GM19395 (cell line): ENCODE measurements at regions not wholly inside any gene's neighbourhood (a gene's known extent, or its start where the extent isn't known, plus 50 kb on each side); places are given as distances from the start of the nearest gene placed in this dataset.
A peak's percentile ranks its signal among the peaks of the same experiment; 100 is the strongest.
"Not testable (repeated sequence)": the region's sequence is repeated elsewhere in the genome, so short reads cannot be mapped to it uniquely, and the experiment has no call there.

ENCODE experiments used
- ATAC-seq: cut with Tn5 transposase; IDR thresholded peaks from one replicate; pipeline ENCODE4 v1.9.1; 2021; ENCODE audit warnings: mild to moderate bottlenecking, moderate library complexity; ENCODE audit not compliant: unreplicated experiment

DNA sequence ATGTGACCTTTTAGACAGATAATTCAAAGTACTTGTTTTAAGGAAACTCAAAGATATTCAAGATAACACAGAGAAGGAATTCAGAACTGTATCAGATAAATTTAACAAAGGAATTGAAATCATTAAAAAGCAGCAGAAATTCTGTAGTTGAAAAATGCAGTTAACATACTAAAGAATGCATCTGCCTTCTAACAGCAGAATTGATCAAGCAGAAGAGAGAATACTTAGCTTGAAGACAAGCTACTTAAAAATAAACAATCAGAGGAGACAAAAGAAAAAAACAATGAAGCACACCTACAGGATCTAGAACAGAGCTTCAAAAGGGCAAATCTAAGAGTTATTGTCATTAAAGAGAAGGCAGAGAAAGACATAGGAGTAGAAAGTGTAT, 123.0 kb upstream of the TET2 start:
- no peak for ATAC-seq

DNA sequence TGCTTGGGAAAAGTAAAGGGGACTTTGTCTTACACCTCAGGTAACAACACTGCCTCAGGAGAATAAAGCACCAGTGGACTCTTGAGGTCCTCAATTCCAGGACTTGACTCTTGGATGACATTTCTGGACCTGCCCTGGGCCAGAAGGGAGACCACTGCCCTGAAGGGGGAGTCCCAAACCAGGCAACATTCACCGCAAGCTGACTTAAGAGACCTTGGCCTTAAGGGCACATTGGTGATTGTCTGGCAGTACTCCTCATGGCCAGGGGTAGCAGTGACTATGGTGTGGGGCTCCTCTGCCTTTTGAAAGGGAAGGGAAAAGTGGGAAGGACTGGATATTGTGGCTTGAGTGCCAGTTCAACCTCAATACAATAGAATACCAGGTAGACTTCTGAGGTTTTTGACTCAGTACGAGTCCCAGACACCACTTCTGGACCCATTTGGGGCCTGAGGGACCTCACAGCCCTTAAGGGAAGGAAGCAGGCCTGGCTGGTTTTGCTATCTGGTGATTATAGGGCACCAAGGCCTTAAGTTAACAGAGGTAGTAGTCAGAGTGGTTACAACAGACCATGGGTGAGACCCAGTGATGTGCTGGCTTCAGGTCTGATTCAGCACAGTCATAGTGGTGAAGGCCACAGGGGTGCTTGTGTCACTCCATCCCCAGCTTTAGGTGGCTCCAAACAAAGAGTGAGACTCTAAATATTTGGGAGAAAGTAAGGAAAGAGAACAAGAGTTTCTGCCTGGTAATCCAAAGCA, 121.2 kb upstream of the TET2 start:
- no peak for ATAC-seq

DNA sequence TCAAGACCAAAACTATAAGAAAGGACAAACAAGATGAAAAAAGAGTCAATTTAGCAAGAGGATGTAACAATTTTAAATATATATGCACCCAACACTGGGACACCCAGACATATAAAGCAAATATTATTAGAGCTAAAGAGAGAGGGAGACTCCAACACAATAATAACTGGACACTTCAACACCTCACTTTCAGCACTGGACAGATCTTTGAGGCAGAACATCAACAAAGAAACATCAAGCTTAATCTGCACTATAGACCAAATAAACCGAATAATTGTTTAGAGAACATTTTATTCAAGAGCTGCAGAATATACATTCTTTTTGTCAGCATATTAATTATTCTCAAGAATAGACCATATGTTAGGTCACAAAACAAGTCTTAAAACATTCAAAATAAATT, 109.7 kb upstream of the TET2 start:
- ATAC-seq, result no peak

DNA sequence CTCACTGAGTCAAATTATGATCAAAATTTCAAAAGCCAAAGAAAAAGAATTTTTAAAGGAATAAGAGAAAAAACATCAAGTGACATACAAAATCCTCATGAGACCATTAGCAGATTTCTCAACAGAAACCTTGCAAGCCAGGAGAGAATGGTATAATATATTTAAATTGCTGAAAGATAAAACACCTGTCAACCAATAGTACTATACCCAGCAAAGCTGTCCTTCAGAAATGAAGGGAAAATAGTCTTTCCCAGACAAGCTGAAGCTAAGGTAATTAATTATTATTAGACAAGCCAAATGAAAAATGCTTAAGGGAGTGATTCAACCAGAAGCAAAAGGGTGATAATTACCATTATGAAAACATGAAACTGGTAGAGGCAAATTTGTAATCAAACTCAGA, 104.2 kb upstream of the TET2 start:
- ATAC-seq, result no peak

DNA sequence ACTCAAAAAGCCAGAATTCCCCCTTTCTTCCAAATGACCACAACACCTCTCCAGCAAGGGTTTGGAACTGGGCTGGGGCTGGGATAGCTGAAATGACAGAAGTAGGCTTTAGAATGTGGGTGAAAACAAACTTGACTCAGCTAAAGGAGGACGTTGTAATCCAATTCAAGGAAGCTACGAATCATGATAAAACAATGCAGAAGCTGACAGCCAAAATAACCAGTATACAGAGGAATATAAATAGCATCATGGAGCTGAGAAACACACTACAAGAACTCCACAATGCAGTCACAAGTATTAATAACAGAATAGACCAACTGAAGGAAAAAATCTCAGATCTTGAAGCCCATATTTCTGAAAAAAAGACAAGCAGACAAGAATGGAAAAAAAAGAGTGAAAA, 95.8 kb upstream of the TET2 start:
- ATAC-seq, result no peak

DNA sequence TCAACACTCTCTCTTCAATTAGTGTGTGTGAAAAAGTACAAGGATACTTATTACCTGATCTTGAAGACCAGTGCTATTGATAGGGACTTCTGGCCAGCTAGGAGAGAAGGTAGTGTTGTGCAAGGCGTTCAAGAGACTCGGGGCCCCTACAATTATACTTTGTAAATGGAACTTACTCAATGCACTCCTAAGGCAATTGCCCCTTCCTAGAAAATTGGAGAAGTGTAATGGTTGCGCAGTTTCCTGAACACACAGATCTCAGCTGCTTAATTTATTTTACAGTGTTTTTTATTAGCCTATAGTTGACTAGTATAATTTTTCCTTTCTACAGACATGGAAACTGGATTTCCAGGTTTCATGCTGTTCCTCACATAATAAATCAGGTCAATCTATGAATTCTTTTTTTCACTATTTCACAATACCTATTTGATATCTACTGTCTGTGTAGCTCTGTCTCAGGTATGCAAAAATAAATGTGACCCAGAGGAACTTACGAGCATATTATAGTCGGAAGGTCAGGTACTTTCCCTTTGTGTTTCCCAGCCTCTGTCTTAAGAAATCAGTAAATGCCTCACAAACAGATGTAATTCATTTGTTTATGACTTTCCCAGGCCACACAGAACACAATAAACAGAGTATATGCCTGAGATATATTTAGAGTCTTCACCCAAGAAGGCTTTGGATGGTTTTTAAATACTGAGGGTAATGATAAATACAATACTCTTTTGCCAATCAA, 89.1 kb upstream of the TET2 start:
- ATAC-seq, result peak; percentile 12

DNA sequence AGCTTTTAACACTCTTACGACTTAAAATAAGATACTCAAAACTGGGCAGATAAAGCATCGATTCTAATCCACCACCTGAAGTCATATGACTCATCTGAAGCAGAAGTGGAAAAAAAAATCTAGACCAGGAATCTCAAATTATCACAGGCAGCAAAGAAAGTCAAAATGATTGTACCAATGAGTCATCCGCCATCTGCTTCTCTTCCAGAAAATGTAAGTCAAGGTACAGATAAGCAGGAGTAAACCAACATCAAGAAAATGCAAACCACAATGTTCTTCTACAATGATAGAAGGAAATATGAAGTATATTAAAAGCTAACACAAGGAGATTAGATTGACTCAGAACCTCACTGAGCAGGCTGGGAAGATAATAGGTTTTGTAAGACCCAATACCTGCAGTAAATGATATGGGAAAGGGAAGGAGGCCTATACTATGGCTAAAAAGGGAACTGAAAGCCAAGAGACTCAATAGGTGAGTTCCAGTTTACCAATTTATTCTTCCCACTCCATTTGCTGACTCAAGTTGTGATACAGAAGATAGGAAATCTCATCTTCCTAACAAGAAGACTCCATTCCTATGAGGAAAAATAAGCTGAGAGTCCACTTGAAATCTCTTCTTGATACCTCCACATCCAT, 88.4 kb upstream of the TET2 start:
- no peak for ATAC-seq

DNA sequence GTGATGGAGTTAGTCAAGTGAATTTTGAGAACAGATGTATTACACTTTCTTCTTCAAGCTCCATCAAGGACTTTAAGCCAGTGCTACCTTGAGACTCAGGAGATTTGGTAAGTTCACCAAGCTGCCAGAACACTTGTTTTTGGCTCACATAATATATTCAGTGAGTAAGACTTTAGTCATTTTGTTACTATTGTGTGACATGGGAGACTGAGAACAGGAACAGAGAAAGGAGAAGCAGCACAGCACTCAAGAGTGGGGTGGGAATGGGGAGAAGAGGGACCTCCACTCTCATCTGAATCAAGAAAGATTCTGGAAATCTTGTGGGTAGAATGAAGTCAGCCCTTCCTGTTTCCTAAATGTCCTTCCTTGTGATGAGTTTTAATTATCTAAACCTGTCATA, 87.3 kb upstream of the TET2 start:
- peak; percentile 29 for ATAC-seq

DNA sequence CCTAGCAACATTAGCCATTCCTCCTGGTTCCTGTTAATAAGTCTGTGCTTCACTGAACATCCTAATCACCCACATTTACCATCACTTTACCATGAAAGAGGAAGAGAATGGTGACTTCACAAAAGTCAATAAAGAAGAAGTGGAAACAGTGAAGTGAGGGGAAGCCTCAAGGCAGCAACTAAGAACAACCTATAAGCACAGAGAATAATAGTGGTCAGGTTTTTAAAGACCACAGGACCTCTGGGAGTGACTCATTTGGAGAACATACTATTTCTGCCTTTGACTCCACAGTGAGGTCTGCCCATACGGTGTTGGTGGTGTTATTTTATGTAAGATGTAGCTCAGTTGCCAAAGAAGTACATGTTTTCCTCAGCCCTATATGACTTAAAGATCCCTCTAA, 86.0 kb upstream of the TET2 start:
- peak; percentile 93 for ATAC-seq

DNA sequence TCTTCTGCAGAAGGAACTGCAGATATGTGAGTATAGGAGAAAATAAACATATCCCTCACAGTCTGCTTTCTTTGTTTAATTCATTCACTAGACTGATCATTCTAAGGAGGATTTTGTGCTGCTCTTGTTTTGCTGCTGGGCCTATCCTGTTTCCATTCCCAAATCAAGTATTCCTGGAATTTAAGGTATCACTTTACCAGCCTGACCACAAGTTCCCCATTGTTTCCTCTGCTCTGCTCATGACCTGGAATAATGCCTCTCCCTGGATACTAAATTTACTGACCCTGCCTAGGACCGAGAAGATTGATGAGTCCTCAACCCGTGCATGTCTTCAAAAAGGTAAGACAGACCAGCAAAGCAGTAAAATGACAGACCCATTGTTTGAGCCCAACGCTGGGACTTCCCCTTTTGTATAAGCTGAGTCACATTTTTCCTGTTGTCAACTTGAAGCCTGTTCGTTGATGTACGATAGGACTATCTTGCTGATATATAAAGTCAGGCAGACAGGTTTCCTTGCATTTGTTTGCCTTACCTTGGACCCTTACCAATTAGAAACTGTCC, 85.5 kb upstream of the TET2 start:
- peak; percentile 15 for ATAC-seq

DNA sequence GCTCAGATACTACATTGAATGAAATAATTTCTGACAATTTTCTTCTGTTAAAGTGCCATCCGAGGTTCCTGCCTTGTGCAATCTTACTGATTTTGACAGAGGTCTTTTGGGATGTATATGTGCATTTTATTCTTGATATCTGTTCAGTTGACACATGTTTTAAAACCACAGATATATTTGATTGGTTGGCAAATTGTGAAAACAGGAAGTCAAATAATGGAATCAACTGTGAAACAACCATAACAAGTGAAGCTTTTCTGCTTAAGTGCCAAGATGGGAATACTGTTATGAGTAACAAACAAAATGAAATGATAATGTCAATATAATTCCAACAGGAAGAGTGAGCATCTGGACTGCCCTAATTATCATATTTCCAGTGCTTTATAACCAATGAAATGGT, 84.9 kb upstream of the TET2 start:
- no peak for ATAC-seq

DNA sequence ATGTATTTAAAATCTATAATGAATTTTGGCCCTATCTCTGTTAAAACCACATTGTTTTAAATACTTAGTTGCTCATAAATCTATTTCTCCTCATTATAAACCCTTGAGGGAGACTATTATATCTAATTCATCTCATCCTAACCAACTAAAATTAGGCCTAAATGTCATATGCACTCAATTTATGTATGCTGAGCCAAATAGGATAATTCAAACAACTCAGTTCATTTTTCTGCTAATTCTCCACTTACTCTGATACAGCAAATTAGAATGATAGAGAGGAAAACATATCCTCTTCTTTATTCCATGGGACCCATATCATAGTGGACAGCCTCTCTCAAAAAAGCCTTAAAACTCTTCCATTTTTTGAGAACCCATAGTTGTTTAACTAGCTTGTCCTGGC, 80.3 kb upstream of the TET2 start:
- ATAC-seq, result no peak

DNA sequence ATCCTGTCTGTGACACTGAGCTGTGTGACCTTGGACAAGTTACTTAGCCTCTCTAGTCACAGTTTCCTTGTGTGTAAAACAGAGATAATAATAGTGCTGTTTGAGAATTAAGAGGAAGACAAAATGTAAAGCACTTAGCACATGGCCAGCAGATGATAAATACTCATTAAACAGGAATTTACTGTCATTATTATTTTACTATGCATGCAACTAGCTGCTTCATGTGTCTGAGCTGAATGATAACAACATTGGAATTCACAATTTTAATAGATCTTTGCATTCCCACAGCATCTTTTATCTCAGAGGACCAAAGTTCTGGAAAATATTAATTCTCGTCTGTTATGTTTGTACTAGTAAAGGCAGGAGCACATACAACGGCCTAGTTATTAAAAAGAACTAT, 79.2 kb upstream of the TET2 start:
- no peak for ATAC-seq

DNA sequence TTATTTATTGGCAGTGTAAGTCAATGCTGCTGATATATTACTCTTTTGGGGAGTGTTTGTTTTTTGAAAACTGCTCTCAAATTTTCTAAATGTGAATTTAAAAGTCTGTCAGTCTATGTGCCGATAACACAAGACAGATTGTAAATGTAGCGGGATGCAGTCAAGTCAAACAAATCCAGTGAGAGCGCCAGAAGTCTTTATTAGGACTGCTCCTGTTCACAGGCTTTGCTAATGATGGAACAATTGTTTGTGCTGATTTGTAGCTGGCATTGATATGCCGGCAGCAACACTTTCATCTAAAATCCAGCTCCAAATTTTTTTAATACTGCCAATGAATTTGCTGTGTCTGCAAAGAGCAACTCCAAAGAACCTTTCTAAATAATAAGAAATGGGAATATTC, 78.7 kb upstream of the TET2 start:
- no peak for ATAC-seq

DNA sequence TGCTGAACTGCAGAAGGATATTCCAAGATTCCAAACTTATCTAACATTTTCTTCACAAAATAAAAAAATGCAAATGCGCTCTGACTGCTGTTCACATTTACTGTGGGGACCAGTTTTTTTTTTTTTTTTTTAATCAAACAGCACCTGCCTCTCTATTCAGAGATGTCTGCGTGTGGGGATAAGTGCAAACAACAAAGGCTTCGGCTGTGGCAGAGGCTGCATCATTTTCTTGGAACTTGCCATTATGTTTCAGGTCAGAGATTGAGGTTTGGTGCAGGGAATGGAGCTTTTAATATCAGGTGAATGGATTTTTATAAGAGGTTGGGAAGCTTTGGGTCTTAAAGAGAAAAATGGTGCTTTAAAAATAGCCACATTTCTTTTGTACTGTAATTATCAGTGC, 78.2 kb upstream of the TET2 start:
- no peak for ATAC-seq

DNA sequence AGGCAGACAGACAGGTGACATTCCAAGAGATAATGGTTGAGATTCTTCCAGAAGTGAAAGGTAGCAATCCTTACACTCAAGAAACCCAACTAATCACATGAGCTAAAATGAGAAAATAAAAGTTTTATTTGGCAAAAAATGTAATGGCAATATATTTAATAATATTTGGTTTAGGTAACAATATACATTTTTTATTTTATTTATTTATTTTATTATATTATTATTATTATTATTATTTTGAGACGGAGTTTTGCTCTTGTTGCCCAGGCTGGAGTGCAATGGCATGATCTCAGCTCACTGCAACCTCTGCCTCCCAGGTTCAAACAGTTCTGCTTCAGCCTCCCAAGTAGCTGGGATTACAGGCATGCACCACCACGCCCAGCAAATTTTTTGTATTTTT, 74.6 kb upstream of the TET2 start:
- ATAC-seq, result not testable (repeated sequence)

DNA sequence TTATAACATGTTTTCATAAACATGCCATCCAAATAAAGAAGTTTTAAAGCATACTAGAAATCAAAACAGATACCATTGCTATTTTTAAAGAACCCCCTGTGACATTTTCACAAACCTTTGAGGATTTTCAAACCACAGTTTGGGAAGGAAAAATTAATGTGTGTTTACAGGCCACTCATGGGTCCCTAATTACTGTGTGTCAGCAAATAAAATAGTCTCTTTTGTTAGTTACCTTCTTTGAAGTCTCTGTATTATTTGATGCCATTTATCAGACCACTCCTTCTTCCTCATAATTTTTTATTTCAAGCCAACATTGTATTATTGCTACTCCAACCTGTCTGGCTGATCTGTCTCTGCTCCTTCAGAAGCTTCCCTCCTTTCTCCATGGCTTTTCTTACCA, 72.6 kb upstream of the TET2 start:
- no peak for ATAC-seq

DNA sequence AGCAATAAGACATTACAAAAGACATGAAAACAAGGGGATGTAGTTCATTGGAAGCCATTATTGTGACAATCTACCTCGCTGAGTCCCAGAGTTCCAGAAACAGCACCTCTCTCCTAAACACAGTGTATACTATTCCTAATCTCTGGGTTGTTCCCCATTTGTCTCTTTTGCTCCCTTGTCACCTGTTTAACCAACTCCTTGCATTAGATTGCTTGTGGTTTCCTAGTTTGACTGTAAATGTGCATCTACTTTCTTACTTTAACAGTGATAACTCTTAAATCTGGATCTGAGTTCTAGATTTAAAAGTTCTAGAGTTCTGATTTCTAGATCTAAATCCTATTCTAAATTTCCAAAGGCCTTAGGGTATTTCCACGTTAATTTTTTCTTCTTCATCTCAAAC, 71.6 kb upstream of the TET2 start:
- peak; percentile 53 for ATAC-seq

DNA sequence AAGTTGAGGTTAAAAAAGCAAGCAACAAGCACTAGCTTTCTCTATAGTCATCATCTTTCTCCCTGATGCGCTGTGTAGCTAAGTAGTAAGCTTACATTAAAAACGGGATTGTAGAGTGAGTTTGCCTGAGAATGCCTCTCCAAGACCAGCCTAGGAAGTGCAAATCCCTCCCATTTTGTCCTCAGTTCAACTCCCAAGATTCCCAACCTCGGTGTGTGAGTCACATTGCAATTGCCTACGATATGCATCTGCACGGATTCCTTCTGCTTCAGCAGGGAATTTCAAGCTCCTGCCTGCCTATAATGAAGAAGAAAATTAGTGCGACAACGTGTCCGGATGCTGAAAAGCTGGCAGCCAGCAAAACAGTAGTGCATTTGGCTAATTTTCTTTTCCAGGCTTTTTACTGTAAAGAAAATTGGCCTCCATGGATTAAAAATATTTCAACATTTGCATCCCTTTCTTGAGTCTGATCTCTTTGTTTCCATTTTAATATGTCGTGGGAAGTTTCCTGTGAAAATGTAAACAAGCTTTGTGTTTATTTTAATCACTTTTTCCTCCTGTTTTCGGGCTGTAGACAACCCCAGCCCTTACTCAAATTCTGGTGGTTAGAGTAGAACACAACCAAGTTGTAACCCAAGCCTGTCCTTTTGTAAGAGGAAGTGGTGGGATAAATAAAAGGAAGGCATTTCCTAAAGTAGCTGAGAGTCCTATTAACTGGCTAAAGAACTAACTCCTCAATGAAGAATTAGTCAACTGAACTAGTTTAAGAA, 58.4 kb upstream of the TET2 start:
- ATAC-seq, result no peak

DNA sequence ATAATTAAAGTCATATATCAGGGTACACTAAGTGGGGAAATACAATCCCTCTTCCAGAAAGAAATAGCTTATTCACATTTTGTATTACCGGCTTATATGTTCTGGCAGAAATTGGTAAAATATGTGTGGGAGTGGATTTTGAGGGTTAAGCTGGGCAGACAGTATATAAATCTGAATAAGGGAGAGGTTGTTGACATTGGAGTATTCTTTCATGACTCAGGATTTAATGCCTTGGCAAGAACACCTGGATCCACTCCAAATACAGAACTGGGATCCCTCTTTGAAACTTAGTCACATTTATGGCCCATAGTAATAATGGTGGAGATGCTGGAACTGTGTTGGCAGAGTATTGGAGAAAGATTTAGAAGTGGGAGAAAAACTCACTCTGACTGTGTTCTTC, 54.3 kb upstream of the TET2 start:
- no peak for ATAC-seq

DNA sequence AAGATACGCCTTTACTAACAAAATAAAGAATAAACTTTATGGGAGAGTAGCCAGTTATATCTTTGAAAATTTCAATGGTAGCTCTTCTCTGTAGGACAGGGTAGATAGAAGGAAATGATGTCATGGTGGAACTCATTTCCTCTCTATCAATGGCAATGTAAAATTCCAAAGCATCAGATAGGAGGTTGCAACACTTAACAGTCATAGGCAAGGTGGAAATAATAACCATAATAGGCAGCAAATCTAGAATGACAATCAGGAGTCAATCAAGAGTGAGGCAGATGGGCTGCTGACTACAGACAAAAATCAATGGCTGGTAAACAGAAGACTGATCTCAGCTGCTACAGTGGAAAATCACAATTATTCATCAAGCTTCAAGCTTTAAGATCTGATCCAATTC, 53.9 kb upstream of the TET2 start:
- ATAC-seq, result no peak
